ENCODE measurements at regions not wholly inside any gene's neighbourhood (a gene's known extent, or its start where the extent isn't known, plus 50 kb on each side); places are given as distances from the start of the nearest gene placed in this dataset.

- TF ChIP-seq CTCF (IDR thresholded peaks at IDR 0.05), result no peak
- TF ChIP-seq POLR2AphosphoS5 (IDR thresholded peaks at IDR 0.05), result no peak
- TF ChIP-seq POLR2A (IDR thresholded peaks at IDR 0.05), result no peak
Measured at GRCh38 chr5:128714551-128714950, 176.5 kb upstream of the FBN2 start.
